OCI-LY1 (cell line): ENCODE measurements at regions not wholly inside any gene's neighbourhood (a gene's known extent, or its start where the extent isn't known, plus 50 kb on each side); places are given as distances from the start of the nearest gene placed in this dataset.

ENCODE experiments used
- EZH2 ChIP-seq: fragments of 200-600 bp; sonication (generic), shearing (Covaris generic); IDR thresholded peaks from 2 replicates; pipeline ENCODE4 v1.8.0; 2017; ENCODE audit warnings: borderline replicate concordance, mixed run types, mild to moderate bottlenecking, antibody characterized with exemption, low read length, moderate library complexity, mixed read lengths
- TF ChIP-seq, protein P1 (sequence below): fragments of 200-600 bp; sonication (generic), shearing (Covaris generic); IDR thresholded peaks from 2 replicates; pipeline ENCODE4 v1.5.1; 2017; ENCODE audit warnings: mild to moderate bottlenecking, antibody characterized with exemption, low read length, moderate library complexity, mixed read lengths

DNA sequence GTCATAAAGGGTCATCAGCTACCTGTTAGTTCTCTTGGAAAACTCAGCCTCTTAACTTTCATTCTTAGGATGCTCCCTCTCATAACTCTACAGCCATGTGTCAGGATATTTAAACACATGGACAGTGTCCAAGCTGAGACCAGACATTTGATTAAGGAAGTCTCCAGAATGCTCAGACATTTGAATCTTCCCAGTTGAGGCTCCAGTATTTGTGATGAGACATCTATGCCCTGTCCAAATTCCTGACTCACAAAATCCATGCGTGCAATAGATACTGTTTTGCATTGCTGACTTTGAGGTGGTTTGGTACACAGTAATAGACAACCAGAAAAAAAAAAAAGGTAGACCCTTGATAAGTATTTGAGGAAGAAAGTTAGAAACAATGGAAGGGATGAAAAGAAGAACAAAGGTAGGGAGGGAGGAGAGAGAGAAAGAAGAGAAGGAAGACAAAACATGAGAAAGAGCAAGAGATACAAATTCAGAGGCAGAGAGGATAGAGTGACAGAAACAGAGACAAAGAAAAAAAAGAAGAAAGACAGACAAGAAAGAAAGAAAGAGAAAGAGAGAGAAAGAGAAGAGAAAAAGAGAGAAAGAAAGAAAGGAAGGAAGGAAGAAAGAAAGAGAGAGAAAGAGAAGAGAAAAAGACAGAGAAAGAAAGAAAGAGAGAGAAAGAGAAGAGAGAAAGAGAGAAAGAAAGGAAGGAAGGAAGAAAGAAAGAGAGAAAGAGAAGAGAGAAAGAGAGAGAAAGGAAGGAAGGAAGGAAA lies 275.5 kb upstream of the PRMT6 start:
- no peak for TF ChIP-seq EZH2
- TF ChIP-seq, protein P1, sequence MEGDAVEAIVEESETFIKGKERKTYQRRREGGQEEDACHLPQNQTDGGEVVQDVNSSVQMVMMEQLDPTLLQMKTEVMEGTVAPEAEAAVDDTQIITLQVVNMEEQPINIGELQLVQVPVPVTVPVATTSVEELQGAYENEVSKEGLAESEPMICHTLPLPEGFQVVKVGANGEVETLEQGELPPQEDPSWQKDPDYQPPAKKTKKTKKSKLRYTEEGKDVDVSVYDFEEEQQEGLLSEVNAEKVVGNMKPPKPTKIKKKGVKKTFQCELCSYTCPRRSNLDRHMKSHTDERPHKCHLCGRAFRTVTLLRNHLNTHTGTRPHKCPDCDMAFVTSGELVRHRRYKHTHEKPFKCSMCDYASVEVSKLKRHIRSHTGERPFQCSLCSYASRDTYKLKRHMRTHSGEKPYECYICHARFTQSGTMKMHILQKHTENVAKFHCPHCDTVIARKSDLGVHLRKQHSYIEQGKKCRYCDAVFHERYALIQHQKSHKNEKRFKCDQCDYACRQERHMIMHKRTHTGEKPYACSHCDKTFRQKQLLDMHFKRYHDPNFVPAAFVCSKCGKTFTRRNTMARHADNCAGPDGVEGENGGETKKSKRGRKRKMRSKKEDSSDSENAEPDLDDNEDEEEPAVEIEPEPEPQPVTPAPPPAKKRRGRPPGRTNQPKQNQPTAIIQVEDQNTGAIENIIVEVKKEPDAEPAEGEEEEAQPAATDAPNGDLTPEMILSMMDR: no peak
